Ovary (tissue), 7 donors: ENCODE measurements at regions not wholly inside any gene's neighbourhood (a gene's known extent, or its start where the extent isn't known, plus 50 kb on each side); places are given as distances from the start of the nearest gene placed in this dataset.

ENCODE experiments used
- DNase-seq, 5 donors: peaks; one replicate each; pipeline ENCODE4 v3.0.0-alpha.2; 2019 to 2020
- H3K27ac ChIP-seq, 2 donors: fragments of 200-600 bp; one replicate each; pipeline versions ENCODE4 v1.5.1 to v1.8.0; 2019 to 2022
- H3K27me3 ChIP-seq: fragments of 200-600 bp; one replicate; pipeline ENCODE4 v1.8.0; 2022
- H3K36me3 ChIP-seq: fragments of 200-600 bp; sonication (generic); one replicate; pipeline ENCODE4 v1.5.1; 2019
- H3K4me1 ChIP-seq: one replicate; pipeline ENCODE4 v1.8.1; 2013; ENCODE audit warnings: mild to moderate bottlenecking, moderate library complexity; ENCODE audit not compliant: insufficient read depth
- H3K4me3 ChIP-seq: fragments of 200-600 bp; sonication (generic); one replicate; pipeline ENCODE4 v1.5.1; 2017
- H3K9me3 ChIP-seq, 2 donors: fragments of 200-600 bp in 1 of 2; sonication (generic) in 1 of 2; one replicate each; pipeline versions ENCODE4 v1.5.1 to v1.8.1; 2013 to 2019; ENCODE audit warnings: mild to moderate bottlenecking in 1 of 2, moderate library complexity in 1 of 2
- EP300 ChIP-seq: sonication (generic); formaldehyde crosslinking; IDR thresholded peaks from one replicate; pipeline ENCODE4 v1.6.1; 2017; ENCODE audit warnings: antibody characterized with exemption
- POLR2A ChIP-seq: fragments of 450-650 bp; IDR thresholded peaks from one replicate; pipeline ENCODE4 v1.6.1; 2017; ENCODE audit warnings: antibody characterized with exemption, mild to moderate bottlenecking, moderate library complexity
- WGBS, 3 donors: extraction: QIAGEN DNeasy Blood & Tissue Kit in 1 of 3; methylation state at CpG; one replicate each; pipeline versions ENCODE4 v1.1.5 to v1.1.7; 2013 to 2017; 5-methylcytosine and 5-hydroxymethylcytosine counted together
- intact Hi-C, 4 donors: fragments of 100-400 bp; cut with DNase I; formaldehyde crosslinking; loops; one replicate each; pipeline versions ENCODE4 v1.11.0 to v1.15.1; 2022 to 2023
- TF ChIP-seq, protein P1 (sequence below), 3 donors: fragments of 450-650 bp in 2 of 3; fragments of 200-600 bp in 1 of 3; IDR thresholded peaks; one replicate each; pipeline versions ENCODE4 v1.5.1 to v1.8.0; 2016 to 2022; ENCODE audit warnings: antibody characterized with exemption in 3 of 3, mild to moderate bottlenecking in 1 of 3
- donor health status: DM: no; HTN: no; CAD: no; lungs with moderate emphysema.
- donor health status: DM: no; HTN: no; CAD: no.
- donor health status: Bipolar disorder and iron deficiency.
- donor health status: DM: no; HTN: no; CAD: no.
- donor health status: DM: yes; HTN: yes; CAD: no.

- no peaks in the 10 kb centered on the region for H3K36me3 ChIP-seq
- no peaks in the 10 kb centered on the region for H3K27me3 ChIP-seq
- intact Hi-C loops, result no loop called here
- H3K9me3 ChIP-seq, result no peaks in the 10 kb centered on the region
- no peak overlapping the region for H3K27ac ChIP-seq
- no peak for DNase-seq
- no peaks in the 10 kb centered on the region for H3K4me1 ChIP-seq
- no peak overlapping the region for H3K4me3 ChIP-seq
- 57 to 70% (median 65%) methylated on average over 4 of the region's 4 CpGs for WGBS, 3 donors
- TF ChIP-seq POLR2A, result no peak
- TF ChIP-seq, protein P1, sequence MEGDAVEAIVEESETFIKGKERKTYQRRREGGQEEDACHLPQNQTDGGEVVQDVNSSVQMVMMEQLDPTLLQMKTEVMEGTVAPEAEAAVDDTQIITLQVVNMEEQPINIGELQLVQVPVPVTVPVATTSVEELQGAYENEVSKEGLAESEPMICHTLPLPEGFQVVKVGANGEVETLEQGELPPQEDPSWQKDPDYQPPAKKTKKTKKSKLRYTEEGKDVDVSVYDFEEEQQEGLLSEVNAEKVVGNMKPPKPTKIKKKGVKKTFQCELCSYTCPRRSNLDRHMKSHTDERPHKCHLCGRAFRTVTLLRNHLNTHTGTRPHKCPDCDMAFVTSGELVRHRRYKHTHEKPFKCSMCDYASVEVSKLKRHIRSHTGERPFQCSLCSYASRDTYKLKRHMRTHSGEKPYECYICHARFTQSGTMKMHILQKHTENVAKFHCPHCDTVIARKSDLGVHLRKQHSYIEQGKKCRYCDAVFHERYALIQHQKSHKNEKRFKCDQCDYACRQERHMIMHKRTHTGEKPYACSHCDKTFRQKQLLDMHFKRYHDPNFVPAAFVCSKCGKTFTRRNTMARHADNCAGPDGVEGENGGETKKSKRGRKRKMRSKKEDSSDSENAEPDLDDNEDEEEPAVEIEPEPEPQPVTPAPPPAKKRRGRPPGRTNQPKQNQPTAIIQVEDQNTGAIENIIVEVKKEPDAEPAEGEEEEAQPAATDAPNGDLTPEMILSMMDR (IDR thresholded peaks at IDR 0.05), result no peak
- no peak for TF ChIP-seq EP300
Observed at GRCh38 chr2:16958266-16958665, 292.6 kb upstream of the CYRIA start.

- Histone ChIP-seq H3K27ac (no peak overlapping the region), H3K27me3 (no peaks in the 10 kb centered on the region), H3K9me3 (no peaks in the 10 kb centered on the region), H3K4me3 (no peak overlapping the region), H3K4me1 (no peaks in the 10 kb centered on the region), H3K36me3 (no peaks in the 10 kb centered on the region)
- TF ChIP-seq, protein P1 (IDR thresholded peaks at IDR 0.05), result no peak
- TF ChIP-seq POLR2A (no peak), EP300 (no peak)
- 83 to 92% (median 91%) methylated on average over 1 of the region's 1 CpG for WGBS, 3 donors
- DNase-seq, result no peak
- intact Hi-C loops, result no loop called here
Observed at GRCh38 chr2:16952805-16953204, 287.2 kb upstream of the CYRIA start.

GRCh38 chr2:16952368-16952767, 286.7 kb upstream of the CYRIA start:
- Histone ChIP-seq H3K36me3 (no peaks in the 10 kb centered on the region), H3K27me3 (no peaks in the 10 kb centered on the region), H3K4me1 (no peaks in the 10 kb centered on the region), H3K27ac (no peak overlapping the region), H3K9me3 (no peaks in the 10 kb centered on the region), H3K4me3 (no peak overlapping the region)
- intact Hi-C loops, result no loop called here
- no peak for DNase-seq
- TF ChIP-seq POLR2A (no peak), EP300 (no peak)
- TF ChIP-seq, protein P1 (IDR thresholded peaks at IDR 0.05), result no peak

- H3K4me3 ChIP-seq, result no peak overlapping the region
- H3K9me3 ChIP-seq, result no peaks in the 10 kb centered on the region
- 80 to 83% (median 82%) methylated on average over 2 of the region's 2 CpGs for WGBS, 3 donors
- DNase-seq, result no peak
- TF ChIP-seq, protein P1 (IDR thresholded peaks at IDR 0.05), result no peak
- TF ChIP-seq EP300, result no peak
- no peak for TF ChIP-seq POLR2A
- no peak overlapping the region for H3K27ac ChIP-seq
- H3K27me3 ChIP-seq, result no peaks in the 10 kb centered on the region
- intact Hi-C loops, result no loop called here
- no peaks in the 10 kb centered on the region for H3K36me3 ChIP-seq
- H3K4me1 ChIP-seq, result no peaks in the 10 kb centered on the region
Observed at GRCh38 chr2:16950436-16950835, 284.8 kb upstream of the CYRIA start.

- DNase-seq, result no peak
- no peaks in the 10 kb centered on the region for H3K27me3 ChIP-seq
- H3K9me3 ChIP-seq, result no peaks in the 10 kb centered on the region
- H3K36me3 ChIP-seq, result no peaks in the 10 kb centered on the region
- TF ChIP-seq, protein P1 (IDR thresholded peaks at IDR 0.05), result no peak
- no peak for TF ChIP-seq POLR2A
- TF ChIP-seq EP300, result no peak
- H3K27ac ChIP-seq, result no peak overlapping the region
- no peaks in the 10 kb centered on the region for H3K4me1 ChIP-seq
- intact Hi-C loops, result no loop called here
- H3K4me3 ChIP-seq, result no peak overlapping the region
Observed at GRCh38 chr2:16948710-16949109, 283.1 kb upstream of the CYRIA start.
